Neuron (in vitro differentiated cells): ENCODE measurements at regions not wholly inside any gene's neighbourhood (a gene's known extent, or its start where the extent isn't known, plus 50 kb on each side); places are given as distances from the start of the nearest gene placed in this dataset.

ENCODE experiments used
- H2AFZ ChIP-seq: one replicate; pipeline ENCODE4 v1.6.1; 2013; ENCODE audit warnings: low read depth, mild to moderate bottlenecking, inconsistent platforms, low read length, moderate library complexity
- H3K27me3 ChIP-seq: one replicate; pipeline ENCODE4 v1.6.1; 2013; ENCODE audit warnings: low read length; ENCODE audit not compliant: insufficient read depth
- H3K36me3 ChIP-seq: one replicate; pipeline ENCODE4 v1.6.1; 2013; ENCODE audit warnings: low read length; ENCODE audit not compliant: insufficient read depth
- H3K4me1 ChIP-seq: one replicate; pipeline ENCODE4 v1.6.1; 2013; ENCODE audit warnings: low read length; ENCODE audit not compliant: insufficient read depth
- H3K4me3 ChIP-seq: 2 replicates; pipeline ENCODE4 v1.5.1; 2013; ENCODE audit warnings: mild to moderate bottlenecking, low read length, moderate library complexity
- H3K9me3 ChIP-seq: one replicate; pipeline ENCODE4 v1.6.1; 2013; ENCODE audit warnings: low read length

- H3K4me3 ChIP-seq: no peak overlapping the region
- peaks cover 1% of the 10 kb centered on the region for H3K9me3 ChIP-seq
- H3K4me1 ChIP-seq: no peaks in the 10 kb centered on the region
- no peaks in the 10 kb centered on the region for H3K36me3 ChIP-seq
- no peak overlapping the region for H2AFZ ChIP-seq
- H3K27me3 ChIP-seq: no peaks in the 10 kb centered on the region
Observed at GRCh38 chr12:43090981-43091380, 461.0 kb downstream of the ADAMTS20 start.

- no peaks in the 10 kb centered on the region for H3K4me1 ChIP-seq
- H3K9me3 ChIP-seq: peaks cover 10% of the 10 kb centered on the region
- H2AFZ ChIP-seq: no peak overlapping the region
- no peaks in the 10 kb centered on the region for H3K36me3 ChIP-seq
- H3K4me3 ChIP-seq: no peak overlapping the region
- H3K27me3 ChIP-seq: no peaks in the 10 kb centered on the region
Observed at GRCh38 chr12:43087195-43088091, 464.6 kb downstream of the ADAMTS20 start.

- H3K27me3 ChIP-seq: no peaks in the 10 kb centered on the region
- peaks cover 1% of the 10 kb centered on the region for H3K9me3 ChIP-seq
- H3K36me3 ChIP-seq: no peaks in the 10 kb centered on the region
- no peak overlapping the region for H3K4me3 ChIP-seq
- H2AFZ ChIP-seq: no peak overlapping the region
- H3K4me1 ChIP-seq: peaks cover 12% of the 10 kb centered on the region
Observed at GRCh38 chr12:43079476-43079875, 472.5 kb downstream of the ADAMTS20 start.

DNA sequence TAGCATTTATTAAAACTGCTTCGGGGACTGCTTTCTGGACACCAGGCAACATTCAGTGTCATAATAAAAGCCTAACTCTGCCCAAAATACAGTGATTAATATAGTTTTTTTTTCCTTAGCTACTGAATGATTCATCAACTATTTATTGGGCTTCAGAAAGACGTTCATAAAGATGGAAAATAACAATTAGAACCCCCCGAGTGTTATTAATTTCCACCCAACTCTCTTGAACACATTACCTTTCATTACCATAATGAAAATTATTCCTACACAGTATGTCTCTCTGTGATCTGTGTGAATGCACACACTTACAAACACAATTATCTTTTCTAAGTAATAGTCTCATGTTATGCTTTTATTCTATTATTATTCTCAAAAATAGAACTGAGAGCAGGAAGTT is 473.0 kb downstream of the ADAMTS20 start:
- Histone ChIP-seq H3K4me1 (peaks cover 12% of the 10 kb centered on the region), H3K36me3 (no peaks in the 10 kb centered on the region), H3K9me3 (no peaks in the 10 kb centered on the region), H2AFZ (no peak overlapping the region), H3K27me3 (no peaks in the 10 kb centered on the region), H3K4me3 (no peak overlapping the region)

DNA sequence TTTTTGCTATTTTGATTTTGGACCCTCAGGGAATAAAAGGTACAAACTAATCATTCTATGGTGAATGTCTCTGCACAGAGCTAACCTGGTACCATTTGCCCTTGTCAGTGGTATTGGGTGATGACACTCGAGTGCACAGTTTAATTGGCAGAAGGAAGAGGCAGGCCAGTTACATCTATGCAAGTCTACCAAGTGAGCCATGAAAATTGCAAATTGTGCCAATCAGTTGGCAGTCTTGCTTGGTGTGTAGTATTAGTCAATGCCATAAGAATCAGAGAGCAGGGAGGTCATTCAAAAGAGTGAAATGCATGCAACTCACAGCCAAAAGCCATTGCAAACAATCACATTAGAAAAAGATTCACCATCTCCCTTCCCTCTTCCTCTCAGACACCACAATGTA is 479.6 kb downstream of the ADAMTS20 start:
- peaks cover 20% of the 10 kb centered on the region for H3K4me1 ChIP-seq
- no peak overlapping the region for H2AFZ ChIP-seq
- H3K9me3 ChIP-seq: no peaks in the 10 kb centered on the region
- no peaks in the 10 kb centered on the region for H3K27me3 ChIP-seq
- H3K36me3 ChIP-seq: no peaks in the 10 kb centered on the region
- H3K4me3 ChIP-seq: no peak overlapping the region

- no peaks in the 10 kb centered on the region for H3K36me3 ChIP-seq
- no peaks in the 10 kb centered on the region for H3K9me3 ChIP-seq
- peaks cover 28% of the 10 kb centered on the region for H3K4me1 ChIP-seq
- H3K27me3 ChIP-seq: no peaks in the 10 kb centered on the region
- no peak overlapping the region for H3K4me3 ChIP-seq
- H2AFZ ChIP-seq: no peak overlapping the region
Observed at GRCh38 chr12:43069768-43070221, 480.2 kb upstream of the PRICKLE1 start.

- Histone ChIP-seq H3K4me1 (peaks cover 16% of the 10 kb centered on the region), H3K4me3 (no peak overlapping the region), H2AFZ (no peak overlapping the region), H3K9me3 (no peaks in the 10 kb centered on the region), H3K36me3 (no peaks in the 10 kb centered on the region), H3K27me3 (no peaks in the 10 kb centered on the region)
Observed at GRCh38 chr12:43066471-43066870, 476.9 kb upstream of the PRICKLE1 start.

DNA sequence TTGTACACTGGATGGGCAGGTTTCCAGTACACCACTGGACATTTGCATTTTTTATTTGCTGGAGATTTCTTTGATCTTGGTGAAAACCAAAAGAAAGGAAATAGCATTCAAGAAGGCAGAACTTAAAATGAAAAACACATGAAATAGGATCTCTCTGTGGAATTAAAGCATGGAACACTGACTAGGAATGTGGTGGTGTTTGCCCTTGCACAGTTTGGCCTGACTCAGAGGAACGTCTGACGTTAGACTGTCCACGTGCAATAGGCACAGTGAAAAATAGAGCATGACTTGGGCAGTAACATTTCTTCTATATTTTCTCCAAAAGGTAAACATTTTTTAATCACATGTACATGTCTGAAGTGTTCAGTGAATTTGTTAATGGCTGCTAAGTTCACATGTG is 474.1 kb upstream of the PRICKLE1 start:
- H2AFZ ChIP-seq: no peak overlapping the region
- H3K4me3 ChIP-seq: no peak overlapping the region

GRCh38 chr12:43062201-43062895 is 472.8 kb upstream of the PRICKLE1 start:
- peaks cover 8% of the 10 kb centered on the region for H3K4me1 ChIP-seq
- H3K4me3 ChIP-seq: no peak overlapping the region
- H3K27me3 ChIP-seq: no peaks in the 10 kb centered on the region
- no peak overlapping the region for H2AFZ ChIP-seq
- no peaks in the 10 kb centered on the region for H3K9me3 ChIP-seq
- H3K36me3 ChIP-seq: no peaks in the 10 kb centered on the region

More for the DNA sequence above, 474.1 kb upstream of the PRICKLE1 start:
- Histone ChIP-seq H3K27me3 (no peaks in the 10 kb centered on the region), H3K9me3 (no peaks in the 10 kb centered on the region), H3K36me3 (no peaks in the 10 kb centered on the region), H3K4me1 (peaks cover 8% of the 10 kb centered on the region)

- H3K9me3 ChIP-seq: no peaks in the 10 kb centered on the region
- H2AFZ ChIP-seq: no peak overlapping the region
- no peak overlapping the region for H3K4me3 ChIP-seq
- no peaks in the 10 kb centered on the region for H3K27me3 ChIP-seq
- no peaks in the 10 kb centered on the region for H3K4me1 ChIP-seq
- no peaks in the 10 kb centered on the region for H3K36me3 ChIP-seq
Observed at GRCh38 chr12:43060742-43061141, 471.2 kb upstream of the PRICKLE1 start.

DNA sequence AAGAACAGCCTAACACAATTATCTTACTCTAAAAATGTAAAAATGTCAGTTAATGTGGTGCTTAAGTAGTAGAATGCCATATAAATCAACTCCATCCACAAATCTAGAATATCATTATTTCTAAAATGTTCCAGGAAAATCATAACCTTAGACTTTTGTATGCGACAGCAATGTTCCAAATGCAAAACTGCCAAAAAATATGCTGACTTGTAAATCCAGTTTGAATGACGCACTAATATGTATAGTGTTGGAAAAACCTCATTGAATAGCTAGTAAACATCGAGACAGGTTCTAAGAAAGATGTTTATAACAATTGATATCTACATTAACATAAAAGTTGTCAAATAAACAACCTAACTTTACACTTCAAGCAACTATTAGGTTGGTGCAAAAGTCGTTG is 469.1 kb upstream of the PRICKLE1 start:
- Histone ChIP-seq H3K9me3 (no peaks in the 10 kb centered on the region), H2AFZ (no peak overlapping the region), H3K4me1 (no peaks in the 10 kb centered on the region), H3K36me3 (no peaks in the 10 kb centered on the region), H3K27me3 (no peaks in the 10 kb centered on the region), H3K4me3 (no peak overlapping the region)

- Histone ChIP-seq H2AFZ (no peak overlapping the region), H3K27me3 (no peaks in the 10 kb centered on the region), H3K4me3 (no peak overlapping the region), H3K4me1 (no peaks in the 10 kb centered on the region), H3K9me3 (no peaks in the 10 kb centered on the region), H3K36me3 (no peaks in the 10 kb centered on the region)
Observed at GRCh38 chr12:43057566-43057965, 468.0 kb upstream of the PRICKLE1 start.

GRCh38 chr12:43054085-43054484 is 464.5 kb upstream of the PRICKLE1 start:
- Histone ChIP-seq H3K4me1 (no peaks in the 10 kb centered on the region), H3K4me3 (no peak overlapping the region), H2AFZ (no peak overlapping the region), H3K36me3 (no peaks in the 10 kb centered on the region), H3K27me3 (no peaks in the 10 kb centered on the region), H3K9me3 (no peaks in the 10 kb centered on the region)
